Peyer's patch (tissue), 4 donors: ENCODE measurements at regions not wholly inside any gene's neighbourhood (a gene's known extent, or its start where the extent isn't known, plus 50 kb on each side); places are given as distances from the start of the nearest gene placed in this dataset.

Source experiments
- DNase-seq, 3 donors: peaks; one replicate each; pipeline ENCODE4 v3.0.0-alpha.2; 2017 to 2019
- H3K27ac ChIP-seq, 4 donors: fragments of 200-600 bp; sonication (generic); one replicate each; pipeline ENCODE4 v1.5.1; 2016 to 2019
- H3K27me3 ChIP-seq, 2 donors: fragments of 200-600 bp; sonication (generic); one replicate each; pipeline ENCODE4 v1.5.1; 2019
- H3K36me3 ChIP-seq, 3 donors: fragments of 200-600 bp; sonication (generic); one replicate each; pipeline ENCODE4 v1.5.1; 2016 to 2019
- H3K4me1 ChIP-seq, 4 donors: fragments of 200-600 bp; sonication (generic); one replicate each; pipeline ENCODE4 v1.5.1; 2016 to 2019
- H3K4me3 ChIP-seq, 4 donors: fragments of 200-600 bp; sonication (generic); 1 replicate in 3 of 4; 2 replicates in 1 of 4; pipeline ENCODE4 v1.5.1; 2016 to 2019; ENCODE audit warnings: mild to moderate bottlenecking in 1 of 4
- H3K9me3 ChIP-seq, 4 donors: fragments of 200-600 bp; sonication (generic); one replicate each; pipeline ENCODE4 v1.5.1; 2016 to 2019; ENCODE audit warnings: mild to moderate bottlenecking in 1 of 4
- CTCF ChIP-seq, 6 experiments: fragments of 450-650 bp in 4 of 6; fragments of 200-600 bp in 2 of 6; sonication (generic) in 1 of 6; IDR thresholded peaks; one replicate each; pipeline ENCODE4 v1.5.1; 2017 to 2019; ENCODE audit warnings: antibody characterized with exemption in 6 of 6, mild to moderate bottlenecking in 3 of 6, moderate library complexity in 1 of 6
- POLR2A ChIP-seq, 2 donors: fragments of 450-650 bp; IDR thresholded peaks; one replicate each; pipeline ENCODE4 v1.5.1; 2017; ENCODE audit warnings: antibody characterized with exemption in 2 of 2, mild to moderate bottlenecking in 2 of 2, moderate library complexity in 2 of 2

DNA sequence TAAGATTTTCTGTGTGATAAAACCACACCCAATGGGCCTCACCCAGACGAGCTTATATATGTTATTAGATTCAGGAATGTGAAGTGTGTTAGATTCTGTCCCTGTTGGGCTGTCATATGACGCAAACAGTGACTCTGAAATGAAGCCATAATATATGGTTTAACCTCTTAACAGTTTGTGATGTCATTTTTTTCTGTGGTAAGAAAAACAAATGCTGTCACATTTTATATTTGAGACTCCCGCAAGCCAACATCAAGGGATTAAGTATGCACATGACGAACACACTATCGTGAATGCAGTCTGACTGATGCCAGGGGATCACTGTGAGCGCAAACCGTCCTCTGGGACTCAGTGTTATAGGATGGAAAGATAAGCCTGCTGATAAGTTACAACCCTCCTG is 321.7 kb downstream of the SH3GL2 start:
- Histone ChIP-seq H3K9me3 (no peaks in the 10 kb centered on the region), H3K4me3 (no peak overlapping the region), H3K27me3 (no peaks in the 10 kb centered on the region), H3K36me3 (no peaks in the 10 kb centered on the region), H3K4me1 (no peaks in the 10 kb centered on the region), H3K27ac (no peak overlapping the region)
- DNase-seq, result no peak
- TF ChIP-seq POLR2A (IDR thresholded peaks at IDR 0.05) (no peak), CTCF (IDR thresholded peaks at IDR 0.05) (no peak)

- Histone ChIP-seq H3K27me3 (no peaks in the 10 kb centered on the region), H3K4me3 (peak overlapping the region in 1 of 4 donors; percentile 57), H3K36me3 (no peaks in the 10 kb centered on the region), H3K4me1 (no peaks in the 10 kb centered on the region), H3K27ac (no peak overlapping the region), H3K9me3 (peaks cover 0 to 7% (median 0%) of the 10 kb centered on the region in 4 donors)
- no peak for DNase-seq
- no peak for TF ChIP-seq POLR2A (IDR thresholded peaks at IDR 0.05)
- TF ChIP-seq CTCF (IDR thresholded peaks at IDR 0.05), result no peak
Measured at GRCh38 chr9:17905366-17905765, 326.5 kb downstream of the SH3GL2 start.

DNA sequence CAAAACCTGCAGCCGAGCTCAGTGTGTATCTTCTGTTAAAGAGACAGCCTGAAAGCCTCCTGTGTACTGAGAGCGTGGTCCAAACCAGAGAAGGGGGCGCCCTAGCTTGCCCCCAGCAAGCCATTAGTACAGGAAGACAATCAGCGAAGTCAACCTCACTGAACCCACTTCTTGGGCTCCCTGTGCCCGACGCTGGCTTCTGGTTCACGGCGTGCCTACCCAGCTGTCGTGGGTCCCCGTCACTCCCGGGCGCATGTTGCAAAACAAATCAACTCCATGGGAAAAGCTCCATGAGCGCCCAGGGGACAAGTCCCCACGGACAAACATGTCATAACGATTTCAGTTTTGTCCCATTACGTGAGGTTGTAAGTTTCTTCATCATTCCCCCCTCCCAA is 326.9 kb downstream of the SH3GL2 start:
- Histone ChIP-seq H3K9me3 (peaks cover 0 to 7% (median 0%) of the 10 kb centered on the region in 4 donors), H3K27ac (peak overlapping the region in 1 of 4 donors; percentile 30), H3K27me3 (no peaks in the 10 kb centered on the region), H3K4me3 (peak overlapping the region in 3 of 4 donors; percentile 21 to 57 (median 46)), H3K36me3 (no peaks in the 10 kb centered on the region), H3K4me1 (no peaks in the 10 kb centered on the region)
- no peak for TF ChIP-seq POLR2A (IDR thresholded peaks at IDR 0.05)
- TF ChIP-seq CTCF (IDR thresholded peaks at IDR 0.05), result no peak
- DNase-seq, result no peak

DNA sequence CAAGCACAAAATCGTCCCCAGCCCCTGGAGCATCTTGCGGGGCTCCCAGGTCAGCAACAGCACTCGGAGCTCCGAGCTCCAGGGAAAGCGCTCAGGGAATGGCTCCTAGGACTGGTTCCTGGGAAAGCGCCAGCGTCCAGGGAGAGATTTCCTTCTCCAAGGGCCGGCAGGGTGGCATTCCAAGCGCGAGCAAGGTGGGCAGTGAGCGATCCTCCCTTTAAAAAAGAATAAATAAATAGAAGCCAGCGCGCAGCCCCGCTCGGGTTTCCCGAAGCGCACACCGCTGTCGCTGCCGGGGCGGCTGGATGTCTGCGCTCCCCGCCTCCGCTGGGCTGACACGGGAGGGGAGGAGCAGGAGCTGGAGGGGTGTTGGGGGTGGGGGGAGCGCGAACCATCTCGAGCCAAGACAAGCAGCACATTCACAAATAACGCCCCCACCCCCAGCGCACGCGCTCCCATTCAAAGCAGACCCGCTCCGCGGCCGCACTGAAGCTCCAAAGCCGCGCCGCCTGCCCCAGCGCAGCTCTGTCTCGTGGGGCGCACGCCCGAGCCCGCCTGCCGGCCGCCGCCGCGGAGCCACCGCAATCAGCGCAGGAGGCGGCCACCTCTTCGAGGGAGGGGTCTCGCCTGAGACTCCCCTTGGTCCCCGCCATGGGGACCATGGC is 327.4 kb downstream of the SH3GL2 start:
- DNase-seq, result peak in 1 of 3 donors; percentile 61
- peak overlapping the region in 1 of 4 donors; percentile 30 for H3K27ac ChIP-seq

DNA sequence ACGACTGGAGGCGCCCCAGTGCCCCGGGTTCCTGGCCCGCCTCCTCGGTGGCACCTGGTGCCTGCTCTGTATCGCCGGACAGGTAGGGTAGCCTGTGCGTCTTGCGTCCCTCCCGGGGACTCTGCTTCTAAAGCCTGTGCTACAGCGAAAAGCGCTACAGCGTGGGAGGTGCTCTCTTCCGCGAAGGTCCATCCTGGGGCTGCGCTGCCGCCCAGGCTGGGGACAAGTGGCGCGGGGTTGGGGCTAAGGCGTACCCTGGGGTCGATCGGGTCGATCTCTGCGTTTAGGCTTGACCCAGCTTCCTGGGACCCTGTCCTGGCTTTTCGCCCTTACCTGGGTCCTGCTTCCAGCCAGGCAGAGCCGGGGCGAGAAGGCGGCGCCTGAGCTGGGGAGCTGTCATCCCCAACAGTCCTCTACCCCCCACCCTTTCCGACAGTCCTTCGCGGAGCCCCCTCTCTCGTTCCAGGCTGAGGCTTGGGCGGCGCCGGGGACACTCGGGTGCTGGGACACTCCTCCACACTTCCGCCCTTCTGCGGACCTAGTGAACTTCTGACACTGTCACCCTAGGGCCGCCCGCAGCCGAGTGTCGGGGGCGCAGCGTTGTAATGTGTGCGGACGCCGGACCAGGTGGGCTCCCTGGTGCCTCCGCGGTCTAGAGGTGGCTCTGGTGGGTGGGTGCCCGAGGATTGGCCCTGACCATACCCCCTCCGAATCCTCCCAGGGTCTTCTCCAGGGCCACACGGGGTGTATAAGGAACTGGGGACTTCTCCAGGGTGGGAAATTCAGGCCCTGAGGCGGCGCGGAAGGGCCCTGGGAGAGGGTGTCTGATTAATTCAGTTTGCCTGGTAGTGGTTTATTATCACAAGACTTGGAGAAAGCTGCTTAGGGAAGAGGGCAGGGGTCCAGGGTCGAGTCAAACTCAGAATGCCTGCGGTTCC is 328.2 kb downstream of the SH3GL2 start:
- Histone ChIP-seq H3K4me3 (peak overlapping the region; percentile 7 to 57 (median 34)), H3K4me1 (no peaks in the 10 kb centered on the region), H3K9me3 (peaks cover 0 to 7% (median 0%) of the 10 kb centered on the region in 4 donors), H3K36me3 (no peaks in the 10 kb centered on the region), H3K27me3 (no peaks in the 10 kb centered on the region), H3K27ac (peak overlapping the region in 1 of 4 donors; percentile 30)
- TF ChIP-seq POLR2A (IDR thresholded peaks at IDR 0.05), result no peak
- no peak for TF ChIP-seq CTCF (IDR thresholded peaks at IDR 0.05)
- DNase-seq, result peak in 1 of 3 donors; percentile 49

More for the DNA sequence above, 327.4 kb downstream of the SH3GL2 start:
- Histone ChIP-seq H3K36me3 (no peaks in the 10 kb centered on the region), H3K9me3 (peaks cover 0 to 7% (median 0%) of the 10 kb centered on the region in 4 donors), H3K4me1 (no peaks in the 10 kb centered on the region), H3K27me3 (no peaks in the 10 kb centered on the region), H3K4me3 (peak overlapping the region; percentile 7 to 57 (median 34))
- TF ChIP-seq POLR2A (IDR thresholded peaks at IDR 0.05), result no peak
